ENCODE measurements at regions not wholly inside any gene's neighbourhood (a gene's known extent, or its start where the extent isn't known, plus 50 kb on each side); places are given as distances from the start of the nearest gene placed in this dataset.

DNA sequence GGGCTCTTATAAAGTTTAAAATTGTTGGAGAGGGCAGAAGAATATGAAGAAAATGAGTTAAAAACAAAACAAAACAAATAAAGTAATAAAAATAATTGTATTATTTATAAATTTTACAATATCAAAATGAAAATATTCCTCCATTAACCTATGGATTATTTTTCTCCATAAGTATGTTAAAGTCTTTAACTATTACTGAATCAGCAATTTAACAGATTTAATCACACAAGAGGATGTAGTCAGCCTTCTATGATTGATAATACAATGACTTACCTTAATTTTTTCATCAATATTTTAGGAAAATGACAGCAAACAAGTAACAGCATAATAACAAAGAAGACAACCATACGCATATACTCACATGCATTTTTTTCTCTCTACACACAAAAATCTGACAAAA lies 1195.3 kb upstream of the NUDT12 start:
- TF ChIP-seq CTCF (IDR thresholded peaks at IDR 0.05; ENCODE audit: low read depth, low read length): no peak
- no peak overlapping the region for H3K4me3 ChIP-seq (ENCODE audit: low read depth, low read length)
- in situ Hi-C loops (cut with HindIII; ENCODE audit: low sequenced_read_pairs): no loop called here
- DNase-seq (ENCODE audit: low read depth, low spot score): no peak

DNA sequence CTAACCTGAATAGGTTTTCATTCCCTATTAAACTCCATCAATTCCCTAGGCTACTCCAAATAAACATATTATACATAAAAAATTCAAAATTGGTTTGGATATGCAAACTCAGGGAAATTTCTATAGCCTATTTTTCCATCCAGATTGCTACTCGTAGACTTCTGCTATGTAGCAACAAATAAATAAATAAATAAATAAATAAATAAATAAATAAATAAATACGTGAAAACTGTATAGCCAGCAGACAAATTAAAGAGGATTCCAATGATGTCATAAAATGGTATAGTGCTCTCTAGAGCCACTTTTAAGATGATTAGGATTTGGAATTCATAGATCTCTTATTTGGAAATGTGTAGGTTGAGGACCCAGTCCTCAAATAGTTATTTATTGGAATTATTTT lies 1193.2 kb upstream of the NUDT12 start:
- no peak for DNase-seq (ENCODE audit: low read depth, low spot score)
- in situ Hi-C loops (cut with HindIII; ENCODE audit: low sequenced_read_pairs): no loop called here
- TF ChIP-seq CTCF (IDR thresholded peaks at IDR 0.05; ENCODE audit: low read depth, low read length): no peak
- no peak overlapping the region for H3K4me3 ChIP-seq (ENCODE audit: low read depth, low read length)

DNA sequence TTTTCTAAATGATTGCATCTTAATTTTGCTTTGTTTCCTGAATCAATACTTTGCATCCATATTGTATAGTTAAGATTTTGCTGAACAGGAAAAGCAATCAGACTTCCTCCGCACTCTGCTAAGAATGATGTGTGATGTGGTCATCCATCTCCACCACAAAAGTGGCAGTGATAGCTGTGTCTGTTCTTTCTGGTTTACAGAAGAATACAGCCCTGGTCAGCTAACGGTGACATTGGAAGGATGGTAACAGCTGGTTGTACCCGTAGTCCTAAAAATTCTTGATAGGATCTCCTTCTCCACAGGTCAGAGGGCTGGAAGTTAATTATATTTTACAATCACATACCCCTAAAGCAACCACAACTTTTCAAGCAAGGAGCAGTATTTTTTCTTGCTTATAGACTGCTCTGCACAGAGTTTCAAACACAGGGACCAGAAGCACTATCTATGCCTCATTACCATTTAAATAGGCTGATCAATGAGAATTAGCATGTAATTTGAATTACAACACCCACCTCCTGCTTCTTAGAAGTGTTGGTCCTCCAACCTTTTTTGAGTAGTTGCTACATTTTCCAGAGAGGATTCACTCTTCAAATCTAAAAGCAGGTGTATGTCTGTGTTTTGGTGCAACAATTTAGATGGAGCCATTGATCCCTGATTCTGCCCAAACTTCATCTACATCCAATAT lies 1191.9 kb upstream of the NUDT12 start:
- no peak overlapping the region for H3K4me3 ChIP-seq (ENCODE audit: low read depth, low read length)
- no peak for TF ChIP-seq CTCF (IDR thresholded peaks at IDR 0.05; ENCODE audit: low read depth, low read length)
- in situ Hi-C loops (cut with HindIII; ENCODE audit: low sequenced_read_pairs): no loop called here
- no peak for DNase-seq (ENCODE audit: low read depth, low spot score)

GRCh38 chr5:104751969-104752368 lies 1189.4 kb upstream of the NUDT12 start:
- in situ Hi-C loops (cut with HindIII; ENCODE audit: low sequenced_read_pairs): no loop called here
- no peak for DNase-seq (ENCODE audit: low read depth, low spot score)
- H3K4me3 ChIP-seq (ENCODE audit: low read depth, low read length): no peak overlapping the region
- TF ChIP-seq CTCF (IDR thresholded peaks at IDR 0.05; ENCODE audit: low read depth, low read length): no peak

- no peak for TF ChIP-seq CTCF (IDR thresholded peaks at IDR 0.05; ENCODE audit: low read depth, low read length)
- in situ Hi-C loops (cut with HindIII; ENCODE audit: low sequenced_read_pairs): no loop called here
- no peak for DNase-seq (ENCODE audit: low read depth, low spot score)
- H3K4me3 ChIP-seq (ENCODE audit: low read depth, low read length): no peak overlapping the region
These were observed 1177.3 kb upstream of the NUDT12 start for GRCh38 chr5:104739905-104740304.

GRCh38 chr5:104739503-104739902 lies 1176.9 kb upstream of the NUDT12 start:
- H3K4me3 ChIP-seq (ENCODE audit: low read depth, low read length): no peak overlapping the region
- no peak for DNase-seq (ENCODE audit: low read depth, low spot score)
- in situ Hi-C loops (cut with HindIII; ENCODE audit: low sequenced_read_pairs): no loop called here
- no peak for TF ChIP-seq CTCF (IDR thresholded peaks at IDR 0.05; ENCODE audit: low read depth, low read length)
